ENCODE measurements at regions not wholly inside any gene's neighbourhood (a gene's known extent, or its start where the extent isn't known, plus 50 kb on each side); places are given as distances from the start of the nearest gene placed in this dataset.

DNA sequence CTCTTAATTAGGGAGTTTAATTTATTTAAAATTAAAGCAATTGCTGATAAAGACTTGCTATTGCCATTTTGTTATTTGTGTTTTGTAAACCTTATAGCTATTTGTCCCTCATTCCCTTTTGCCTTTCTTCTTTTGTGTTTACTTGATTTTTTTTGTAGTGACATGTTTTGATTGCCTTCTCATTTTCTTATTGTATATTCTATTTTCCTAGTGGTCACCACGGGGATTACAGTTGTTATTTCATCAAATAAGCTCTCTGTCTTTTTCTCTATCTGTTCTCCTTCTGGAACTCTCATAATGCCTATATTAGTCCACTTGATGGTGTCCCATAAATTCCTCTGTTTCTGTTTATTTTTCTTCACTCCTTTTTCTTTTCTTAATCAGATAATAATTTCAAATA is 64.4 kb upstream of the FRY start:
- in situ Hi-C loops (cut with MboI; ENCODE audit: low sequenced_read_pairs, unreplicated experiment) = no loop called here
- TF ChIP-seq, protein P1, sequence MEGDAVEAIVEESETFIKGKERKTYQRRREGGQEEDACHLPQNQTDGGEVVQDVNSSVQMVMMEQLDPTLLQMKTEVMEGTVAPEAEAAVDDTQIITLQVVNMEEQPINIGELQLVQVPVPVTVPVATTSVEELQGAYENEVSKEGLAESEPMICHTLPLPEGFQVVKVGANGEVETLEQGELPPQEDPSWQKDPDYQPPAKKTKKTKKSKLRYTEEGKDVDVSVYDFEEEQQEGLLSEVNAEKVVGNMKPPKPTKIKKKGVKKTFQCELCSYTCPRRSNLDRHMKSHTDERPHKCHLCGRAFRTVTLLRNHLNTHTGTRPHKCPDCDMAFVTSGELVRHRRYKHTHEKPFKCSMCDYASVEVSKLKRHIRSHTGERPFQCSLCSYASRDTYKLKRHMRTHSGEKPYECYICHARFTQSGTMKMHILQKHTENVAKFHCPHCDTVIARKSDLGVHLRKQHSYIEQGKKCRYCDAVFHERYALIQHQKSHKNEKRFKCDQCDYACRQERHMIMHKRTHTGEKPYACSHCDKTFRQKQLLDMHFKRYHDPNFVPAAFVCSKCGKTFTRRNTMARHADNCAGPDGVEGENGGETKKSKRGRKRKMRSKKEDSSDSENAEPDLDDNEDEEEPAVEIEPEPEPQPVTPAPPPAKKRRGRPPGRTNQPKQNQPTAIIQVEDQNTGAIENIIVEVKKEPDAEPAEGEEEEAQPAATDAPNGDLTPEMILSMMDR (IDR thresholded peaks at IDR 0.05; ENCODE audit: borderline replicate concordance, control extremely low read depth, extremely low read depth, insufficient read depth, missing control alignments) = no peak
- DNase-seq (ENCODE audit: low spot score) = no peak

DNA sequence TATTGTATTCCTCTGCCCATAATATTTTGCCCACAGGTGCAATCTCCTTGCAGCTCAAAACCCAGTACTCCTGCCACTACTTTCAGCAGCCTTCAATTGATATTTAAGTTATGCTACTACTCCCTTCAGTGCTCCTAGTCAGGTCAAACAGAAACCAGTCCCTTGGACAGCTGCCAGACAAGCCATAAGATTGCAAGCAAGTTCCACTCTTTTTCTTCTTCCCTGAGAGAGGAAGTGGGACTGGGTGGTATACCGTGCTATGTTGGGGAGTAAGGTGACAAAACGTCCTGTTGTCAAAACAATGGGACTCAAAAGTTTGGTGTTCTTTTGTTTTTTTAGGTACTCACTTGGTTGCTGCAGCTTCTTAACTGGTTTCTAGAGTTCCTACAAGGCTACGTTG is 63.1 kb upstream of the FRY start:
- no peak for DNase-seq (ENCODE audit: low spot score)
- TF ChIP-seq, protein P1 (IDR thresholded peaks at IDR 0.05; ENCODE audit: borderline replicate concordance, control extremely low read depth, extremely low read depth, insufficient read depth, missing control alignments) = no peak
- in situ Hi-C loops (cut with MboI; ENCODE audit: low sequenced_read_pairs, unreplicated experiment) = no loop called here

DNA sequence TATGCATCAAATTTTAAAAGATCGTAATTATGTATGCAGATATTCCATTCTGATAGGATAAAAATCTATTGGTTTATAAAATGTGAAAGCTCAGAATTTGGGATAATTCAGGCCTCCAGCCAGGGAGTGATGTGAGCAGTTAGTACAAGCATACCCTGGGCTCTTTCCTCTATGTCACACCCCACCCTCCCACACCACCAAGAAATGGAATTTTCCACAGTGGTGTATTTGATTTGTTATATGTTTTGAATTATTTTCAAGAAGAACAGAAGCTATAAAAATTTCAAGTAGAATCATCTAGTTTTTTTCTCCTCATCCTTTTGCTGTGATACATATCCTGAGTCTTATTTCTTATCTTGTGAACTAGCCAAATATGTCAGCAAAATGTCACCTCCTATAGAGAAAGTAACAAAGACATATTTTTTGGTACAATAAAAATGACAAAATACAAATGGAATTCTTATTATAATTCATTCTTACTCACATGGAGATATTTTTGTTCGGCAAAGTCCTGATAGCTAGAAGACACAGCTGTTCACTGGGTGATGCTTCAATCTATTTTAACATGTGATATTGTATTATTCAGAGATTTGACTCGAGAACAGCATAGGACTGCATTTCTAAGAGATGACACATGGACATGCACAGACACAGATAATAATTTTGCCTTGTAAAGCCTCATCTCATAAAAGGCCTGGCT is 61.2 kb upstream of the FRY start:
- in situ Hi-C loops (cut with MboI; ENCODE audit: low sequenced_read_pairs, unreplicated experiment) = no loop called here
- TF ChIP-seq, protein P1 (IDR thresholded peaks at IDR 0.05; ENCODE audit: borderline replicate concordance, control extremely low read depth, extremely low read depth, insufficient read depth, missing control alignments) = no peak
- no peak for DNase-seq (ENCODE audit: low spot score)

DNA sequence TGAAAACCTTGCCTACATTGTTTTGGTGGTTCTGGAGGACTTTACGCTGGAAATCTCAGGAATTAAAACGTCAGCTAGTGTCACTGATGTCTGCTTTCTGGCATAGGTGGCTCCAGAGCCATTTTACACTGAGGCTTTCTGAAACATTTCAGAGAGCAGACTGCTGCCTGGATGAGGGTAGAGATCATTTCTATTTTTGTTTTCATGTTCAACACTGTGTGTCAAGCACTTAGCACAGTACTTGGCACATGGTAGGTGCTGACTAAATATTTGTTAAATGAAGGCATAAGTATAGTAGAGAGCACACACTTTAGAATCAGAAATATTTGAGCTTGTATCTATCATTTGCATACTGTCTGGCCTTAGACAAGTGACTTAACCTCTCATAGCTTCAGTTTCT is 59.1 kb upstream of the FRY start:
- TF ChIP-seq, protein P1 (IDR thresholded peaks at IDR 0.05; ENCODE audit: borderline replicate concordance, control extremely low read depth, extremely low read depth, insufficient read depth, missing control alignments) = no peak
- DNase-seq (ENCODE audit: low spot score) = no peak
- in situ Hi-C loops (cut with MboI; ENCODE audit: low sequenced_read_pairs, unreplicated experiment) = no loop called here

DNA sequence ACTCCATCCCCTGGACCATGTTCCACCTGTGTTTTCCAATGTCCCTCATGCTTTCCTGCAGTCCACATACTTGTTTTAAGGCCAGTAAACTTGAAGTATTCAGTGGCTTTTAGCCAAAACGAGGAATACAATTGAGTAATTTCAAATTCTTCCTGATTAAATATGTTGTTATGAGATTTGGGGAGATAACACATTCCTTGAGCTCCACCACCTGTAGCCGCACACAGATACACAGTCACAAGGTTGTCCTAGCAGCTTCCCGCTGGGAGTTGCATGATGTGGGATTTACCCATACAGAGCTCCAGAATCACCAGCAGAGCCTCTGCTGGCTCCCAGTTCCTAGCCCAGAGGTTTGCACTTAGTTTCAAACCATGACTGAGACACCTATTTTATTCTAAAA is 53.6 kb upstream of the FRY start:
- in situ Hi-C loops (cut with MboI; ENCODE audit: low sequenced_read_pairs, unreplicated experiment) = no loop called here
- TF ChIP-seq, protein P1 (IDR thresholded peaks at IDR 0.05; ENCODE audit: borderline replicate concordance, control extremely low read depth, extremely low read depth, insufficient read depth, missing control alignments) = no peak
- no peak for DNase-seq (ENCODE audit: low spot score)

DNA sequence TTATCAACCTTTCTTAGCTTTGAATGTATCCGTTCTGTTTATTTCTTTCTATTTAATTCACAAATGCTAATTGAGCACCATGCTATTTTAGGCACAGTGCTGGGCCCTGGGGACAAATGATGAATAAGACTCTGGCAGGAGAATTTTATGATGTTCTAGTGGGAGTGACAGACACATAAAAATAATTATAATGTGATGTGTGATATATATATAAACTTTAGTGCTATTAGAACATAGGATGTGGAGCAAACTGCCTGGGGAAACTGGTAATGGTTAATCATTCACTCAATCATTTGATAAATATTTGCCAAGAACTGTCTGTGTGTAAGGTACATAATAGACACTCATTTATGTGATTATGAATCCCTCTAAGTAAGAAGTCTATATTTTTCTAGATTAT is 50.7 kb upstream of the FRY start:
- TF ChIP-seq, protein P1 (IDR thresholded peaks at IDR 0.05; ENCODE audit: borderline replicate concordance, control extremely low read depth, extremely low read depth, insufficient read depth, missing control alignments) = no peak
- no peak for DNase-seq (ENCODE audit: low spot score)
- in situ Hi-C loops (cut with MboI; ENCODE audit: low sequenced_read_pairs, unreplicated experiment) = no loop called here

Measured in GM13976 (cell line).